Right lobe of liver (tissue), 6 donors: ENCODE measurements at regions not wholly inside any gene's neighbourhood (a gene's known extent, or its start where the extent isn't known, plus 50 kb on each side); places are given as distances from the start of the nearest gene placed in this dataset.

Experiments used
- ATAC-seq, 4 donors: fragments of 200-7000 bp; cut with Tn5 transposase; one replicate each; pipeline ENCODE4 v1.9.1; 2020; ENCODE audit warnings: mild to moderate bottlenecking in 4 of 4, moderate library complexity in 4 of 4
- DNase-seq, 3 donors: peaks; one replicate each; pipeline ENCODE4 v3.0.0-alpha.2; 2020
- H3K27ac ChIP-seq, 3 donors: fragments of 200-600 bp; one replicate each; pipeline ENCODE4 v1.8.0; 2022
- H3K27me3 ChIP-seq, 2 donors: fragments of 200-600 bp; one replicate each; pipeline ENCODE4 v1.8.0; 2022
- H3K36me3 ChIP-seq, 4 donors: fragments of 200-600 bp; sonication (generic) in 1 of 4; one replicate each; pipeline versions ENCODE4 v1.5.1 to v1.8.0; 2017 to 2022; ENCODE audit warnings: control low read depth in 1 of 4
- H3K4me1 ChIP-seq, 4 donors: fragments of 200-600 bp; sonication (generic) in 1 of 4; one replicate each; pipeline versions ENCODE4 v1.5.1 to v1.8.0; 2017 to 2022; ENCODE audit warnings: control low read depth in 1 of 4
- H3K4me3 ChIP-seq, 3 donors: fragments of 200-600 bp; one replicate each; pipeline ENCODE4 v1.8.0; 2022
- H3K9me3 ChIP-seq, 4 donors: fragments of 200-600 bp; sonication (generic) in 1 of 4; one replicate each; pipeline versions ENCODE4 v1.5.1 to v1.8.0; 2017 to 2022; ENCODE audit warnings: control low read depth in 1 of 4
- POLR2A ChIP-seq: fragments of 450-650 bp; IDR thresholded peaks from one replicate; pipeline ENCODE4 v1.6.1; 2017; ENCODE audit warnings: antibody characterized with exemption, mild to moderate bottlenecking
- WGBS: methylation state at CpG from one replicate; pipeline ENCODE4 v1.1.6; 2018; ENCODE audit warnings: low coverage, low lambda C conversion rate; ENCODE audit not compliant: insufficient coverage; ENCODE audit errors: missing lambda C conversion rate; 5-methylcytosine and 5-hydroxymethylcytosine counted together
- intact Hi-C, 2 donors: fragments of 100-400 bp; cut with DNase I; formaldehyde crosslinking; loops; one replicate each; pipeline versions ENCODE4 v1.11.2 to v1.14.1; 2022
- TF ChIP-seq, protein P1 (sequence below), 4 donors: fragments of 200-600 bp in 3 of 4; fragments of 450-650 bp in 1 of 4; IDR thresholded peaks; one replicate each; pipeline versions ENCODE4 v1.5.1 to v1.8.0; 2016 to 2022; ENCODE audit warnings: antibody characterized with exemption in 4 of 4, mild to moderate bottlenecking in 2 of 4
- donor health status: DM: no; HTN: yes; CAD: no.
- donor health status: DM: no; HTN: no; CAD: no.
- donor health status: DM: no; HTN: no; CAD: no.
- donor health status: DM: no; HTN: yes; CAD: no.
- donor health status: DM: no; HTN: yes; CAD: no.

DNA sequence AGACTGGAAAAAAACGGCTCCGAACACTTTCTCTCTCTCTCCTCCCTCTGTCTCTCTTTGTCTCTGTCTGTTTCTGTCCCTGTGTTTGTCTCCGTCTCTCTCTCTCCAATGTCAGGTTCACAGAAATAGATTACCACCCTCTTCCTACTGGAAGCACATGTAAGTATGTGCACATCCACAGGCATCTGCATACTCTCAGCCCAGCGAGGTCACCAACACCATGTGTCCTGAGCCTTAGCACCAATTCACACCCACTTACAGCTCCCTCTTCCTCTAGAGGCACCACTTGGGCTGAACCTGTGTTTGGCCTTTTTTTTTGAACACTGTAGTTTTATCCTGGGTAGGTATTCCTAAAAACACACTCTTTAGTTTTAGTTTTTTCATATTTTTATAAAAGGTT, 130.5 kb downstream of the ETS2 start:
- H3K4me1 ChIP-seq = no peaks in the 10 kb centered on the region
- TF ChIP-seq POLR2A = no peak
- TF ChIP-seq, protein P1, sequence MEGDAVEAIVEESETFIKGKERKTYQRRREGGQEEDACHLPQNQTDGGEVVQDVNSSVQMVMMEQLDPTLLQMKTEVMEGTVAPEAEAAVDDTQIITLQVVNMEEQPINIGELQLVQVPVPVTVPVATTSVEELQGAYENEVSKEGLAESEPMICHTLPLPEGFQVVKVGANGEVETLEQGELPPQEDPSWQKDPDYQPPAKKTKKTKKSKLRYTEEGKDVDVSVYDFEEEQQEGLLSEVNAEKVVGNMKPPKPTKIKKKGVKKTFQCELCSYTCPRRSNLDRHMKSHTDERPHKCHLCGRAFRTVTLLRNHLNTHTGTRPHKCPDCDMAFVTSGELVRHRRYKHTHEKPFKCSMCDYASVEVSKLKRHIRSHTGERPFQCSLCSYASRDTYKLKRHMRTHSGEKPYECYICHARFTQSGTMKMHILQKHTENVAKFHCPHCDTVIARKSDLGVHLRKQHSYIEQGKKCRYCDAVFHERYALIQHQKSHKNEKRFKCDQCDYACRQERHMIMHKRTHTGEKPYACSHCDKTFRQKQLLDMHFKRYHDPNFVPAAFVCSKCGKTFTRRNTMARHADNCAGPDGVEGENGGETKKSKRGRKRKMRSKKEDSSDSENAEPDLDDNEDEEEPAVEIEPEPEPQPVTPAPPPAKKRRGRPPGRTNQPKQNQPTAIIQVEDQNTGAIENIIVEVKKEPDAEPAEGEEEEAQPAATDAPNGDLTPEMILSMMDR (IDR thresholded peaks at IDR 0.05) = no peak
- WGBS = 65% methylated on average over 4 of the region's 4 CpGs
- ATAC-seq (no peak), DNase-seq (no peak)
- H3K36me3 ChIP-seq = no peaks in the 10 kb centered on the region
- no peaks in the 10 kb centered on the region for H3K27me3 ChIP-seq
- H3K4me3 ChIP-seq = no peak overlapping the region
- no peak overlapping the region for H3K27ac ChIP-seq
- H3K9me3 ChIP-seq = no peaks in the 10 kb centered on the region
- intact Hi-C loops = no loop called here

- no peak overlapping the region for H3K4me3 ChIP-seq
- 84% methylated on average over 8 of the region's 10 CpGs for WGBS
- no peaks in the 10 kb centered on the region for H3K27me3 ChIP-seq
- H3K9me3 ChIP-seq = no peaks in the 10 kb centered on the region
- ATAC-seq = no peak
- no peak overlapping the region for H3K27ac ChIP-seq
- no peak for TF ChIP-seq POLR2A
- TF ChIP-seq, protein P1 (IDR thresholded peaks at IDR 0.05) = no peak
- no peaks in the 10 kb centered on the region for H3K4me1 ChIP-seq
- no peak for DNase-seq
- no peaks in the 10 kb centered on the region for H3K36me3 ChIP-seq
- intact Hi-C loops = no loop called here
Observed at GRCh38 chr21:38933731-38934130, 128.0 kb downstream of the ETS2 start.

GRCh38 chr21:38931291-38931690, 125.6 kb downstream of the ETS2 start:
- H3K27ac ChIP-seq = no peak overlapping the region
- TF ChIP-seq, protein P1 (IDR thresholded peaks at IDR 0.05) = no peak
- no peak for TF ChIP-seq POLR2A
- H3K27me3 ChIP-seq = no peaks in the 10 kb centered on the region
- intact Hi-C loops = no loop called here
- no peak for DNase-seq
- H3K4me3 ChIP-seq = no peak overlapping the region
- ATAC-seq = peak in 1 of 4 donors; percentile 20
- no peaks in the 10 kb centered on the region for H3K9me3 ChIP-seq
- 68% methylated on average over 3 of the region's 3 CpGs for WGBS
- H3K36me3 ChIP-seq = no peaks in the 10 kb centered on the region
- no peaks in the 10 kb centered on the region for H3K4me1 ChIP-seq

GRCh38 chr21:38930853-38931252, 125.1 kb downstream of the ETS2 start:
- Histone ChIP-seq H3K27me3 (no peaks in the 10 kb centered on the region), H3K36me3 (no peaks in the 10 kb centered on the region), H3K4me3 (no peak overlapping the region), H3K27ac (no peak overlapping the region), H3K9me3 (no peaks in the 10 kb centered on the region), H3K4me1 (no peaks in the 10 kb centered on the region)
- intact Hi-C loops = no loop called here
- ATAC-seq = peak; percentile 53 to 76 (median 67)
- no peak for DNase-seq
- 55% methylated on average over 3 of the region's 3 CpGs for WGBS
- TF ChIP-seq POLR2A = no peak
- TF ChIP-seq, protein P1 (IDR thresholded peaks at IDR 0.05) = no peak

- H3K27me3 ChIP-seq = no peaks in the 10 kb centered on the region
- no peak for TF ChIP-seq POLR2A
- TF ChIP-seq, protein P1 (IDR thresholded peaks at IDR 0.05) = no peak
- intact Hi-C loops = no loop called here
- no peaks in the 10 kb centered on the region for H3K36me3 ChIP-seq
- ATAC-seq (no peak), DNase-seq (no peak)
- no peaks in the 10 kb centered on the region for H3K4me1 ChIP-seq
- H3K9me3 ChIP-seq = no peaks in the 10 kb centered on the region
- no peak overlapping the region for H3K4me3 ChIP-seq
- WGBS = 83% methylated on average over 2 of the region's 2 CpGs
- H3K27ac ChIP-seq = no peak overlapping the region
Observed at GRCh38 chr21:38930066-38930465, 124.3 kb downstream of the ETS2 start.
